LNCaP clone FGC (cell line): ENCODE measurements at regions not wholly inside any gene's neighbourhood (a gene's known extent, or its start where the extent isn't known, plus 50 kb on each side); places are given as distances from the start of the nearest gene placed in this dataset.

Experiments used
- DNase-seq: peaks from one replicate; pipeline ENCODE4 v3.0.0-alpha.2; 2011; ENCODE audit warnings: low read depth
- H3K4me3 ChIP-seq: 2 replicates; pipeline ENCODE4 v1.5.1; 2011; ENCODE audit warnings: mild to moderate bottlenecking, low read depth, low read length, control low read depth
- TF ChIP-seq, protein P1 (sequence below): IDR thresholded peaks from 2 replicates; pipeline ENCODE4 v1.5.1; 2012; ENCODE audit warnings: mild to moderate bottlenecking; ENCODE audit not compliant: control insufficient read depth, insufficient read depth; ENCODE audit errors: extremely low read depth

DNA sequence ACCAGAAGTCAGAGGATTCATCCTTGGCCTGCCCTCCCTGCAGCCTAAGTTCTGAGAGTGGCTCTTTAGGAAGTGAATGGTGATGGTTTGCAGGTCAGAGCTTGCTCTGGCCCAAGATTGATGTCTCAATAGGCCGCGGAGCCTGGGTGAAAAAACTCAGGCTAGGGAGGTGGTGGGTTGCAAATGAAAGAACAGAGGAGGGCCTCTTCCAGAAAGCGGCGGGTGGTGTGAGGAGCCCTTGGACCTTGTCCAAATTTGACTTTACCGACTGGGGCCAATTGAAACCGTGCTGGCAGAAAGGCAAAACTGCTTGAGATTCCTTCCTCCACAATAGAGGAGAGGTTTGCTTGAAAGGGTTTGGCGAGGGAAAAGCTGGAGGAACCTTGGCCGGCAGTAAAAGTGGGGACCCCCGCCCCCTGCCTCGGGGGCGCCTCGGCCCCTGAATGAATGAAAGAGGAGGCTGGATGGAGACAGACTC, 331.3 kb downstream of the SEC14L1 start:
- TF ChIP-seq, protein P1, sequence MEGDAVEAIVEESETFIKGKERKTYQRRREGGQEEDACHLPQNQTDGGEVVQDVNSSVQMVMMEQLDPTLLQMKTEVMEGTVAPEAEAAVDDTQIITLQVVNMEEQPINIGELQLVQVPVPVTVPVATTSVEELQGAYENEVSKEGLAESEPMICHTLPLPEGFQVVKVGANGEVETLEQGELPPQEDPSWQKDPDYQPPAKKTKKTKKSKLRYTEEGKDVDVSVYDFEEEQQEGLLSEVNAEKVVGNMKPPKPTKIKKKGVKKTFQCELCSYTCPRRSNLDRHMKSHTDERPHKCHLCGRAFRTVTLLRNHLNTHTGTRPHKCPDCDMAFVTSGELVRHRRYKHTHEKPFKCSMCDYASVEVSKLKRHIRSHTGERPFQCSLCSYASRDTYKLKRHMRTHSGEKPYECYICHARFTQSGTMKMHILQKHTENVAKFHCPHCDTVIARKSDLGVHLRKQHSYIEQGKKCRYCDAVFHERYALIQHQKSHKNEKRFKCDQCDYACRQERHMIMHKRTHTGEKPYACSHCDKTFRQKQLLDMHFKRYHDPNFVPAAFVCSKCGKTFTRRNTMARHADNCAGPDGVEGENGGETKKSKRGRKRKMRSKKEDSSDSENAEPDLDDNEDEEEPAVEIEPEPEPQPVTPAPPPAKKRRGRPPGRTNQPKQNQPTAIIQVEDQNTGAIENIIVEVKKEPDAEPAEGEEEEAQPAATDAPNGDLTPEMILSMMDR = no peak
- H3K4me3 ChIP-seq = no peak overlapping the region
- no peak for DNase-seq

DNA sequence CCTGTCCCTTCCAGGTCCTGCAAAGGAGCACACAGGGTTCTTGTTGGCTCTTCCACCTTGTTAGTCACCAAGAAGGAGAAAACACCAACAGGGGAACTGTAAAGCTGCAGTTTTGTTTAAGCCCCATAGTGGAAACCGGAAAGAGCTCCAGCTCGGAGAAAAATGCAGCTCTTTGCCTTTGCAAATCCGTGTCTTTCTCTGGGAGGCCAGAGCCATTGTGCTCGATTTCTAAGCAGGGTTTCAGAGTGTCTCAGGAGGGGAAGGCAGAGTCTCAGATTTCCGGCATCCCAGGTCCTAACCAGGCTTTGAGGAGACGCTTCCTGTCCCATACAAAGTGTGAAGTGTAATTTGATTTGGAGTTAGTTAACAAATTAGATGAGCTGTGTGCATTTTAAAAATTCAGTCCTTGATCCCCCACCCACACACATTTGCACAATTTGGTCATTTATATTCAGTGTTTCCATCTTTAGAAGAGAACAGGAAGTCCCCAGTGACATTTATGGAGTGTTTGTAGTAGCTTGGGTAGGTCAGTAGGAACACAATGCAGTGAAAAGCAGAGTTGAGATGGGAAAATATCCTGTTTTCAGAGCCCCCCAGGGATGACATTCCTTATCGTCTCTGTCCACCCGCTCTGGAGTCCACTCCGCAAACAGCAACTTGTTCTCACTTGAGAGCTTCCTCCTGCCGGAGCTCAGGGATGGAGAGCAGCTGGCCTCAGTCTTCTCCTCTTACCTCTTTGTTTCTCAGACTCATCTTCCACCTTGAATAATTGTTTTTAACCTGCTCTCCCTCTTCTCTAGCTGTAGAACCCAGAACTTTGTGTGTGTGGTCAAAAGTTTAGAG, 331.9 kb downstream of the SEC14L1 start:
- TF ChIP-seq, protein P1 = no peak
- H3K4me3 ChIP-seq = no peak overlapping the region
- no peak for DNase-seq

DNA sequence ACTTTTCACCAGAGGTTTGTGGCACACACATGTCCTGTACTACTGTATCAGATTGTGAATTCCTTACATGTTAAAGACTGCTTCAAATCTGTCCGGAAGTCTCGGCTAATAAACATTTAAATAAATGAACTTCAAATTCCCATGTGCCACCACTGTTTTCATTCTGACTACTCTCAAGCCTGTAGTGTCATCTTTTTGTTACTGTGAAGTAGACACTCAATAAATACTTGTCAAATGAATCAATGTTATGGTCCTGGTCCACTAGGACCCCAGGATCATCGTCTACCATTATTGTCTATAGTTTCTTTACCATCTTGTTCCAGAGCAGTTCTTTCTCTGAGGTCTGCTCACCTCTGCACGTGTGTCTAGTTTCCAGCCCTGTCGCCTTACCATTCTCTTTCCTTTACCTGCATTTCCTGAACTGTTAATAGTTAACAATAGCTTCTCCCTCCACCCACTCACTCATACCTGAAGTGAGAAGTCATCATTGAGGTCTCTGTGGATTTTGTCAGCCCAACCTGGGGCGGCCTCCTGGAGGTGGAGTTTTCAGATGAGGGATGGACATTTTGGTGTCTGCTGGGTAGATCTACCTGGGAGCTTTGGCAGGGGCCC, 333.0 kb downstream of the SEC14L1 start:
- no peak overlapping the region for H3K4me3 ChIP-seq
- no peak for DNase-seq
- TF ChIP-seq, protein P1 = no peak

DNA sequence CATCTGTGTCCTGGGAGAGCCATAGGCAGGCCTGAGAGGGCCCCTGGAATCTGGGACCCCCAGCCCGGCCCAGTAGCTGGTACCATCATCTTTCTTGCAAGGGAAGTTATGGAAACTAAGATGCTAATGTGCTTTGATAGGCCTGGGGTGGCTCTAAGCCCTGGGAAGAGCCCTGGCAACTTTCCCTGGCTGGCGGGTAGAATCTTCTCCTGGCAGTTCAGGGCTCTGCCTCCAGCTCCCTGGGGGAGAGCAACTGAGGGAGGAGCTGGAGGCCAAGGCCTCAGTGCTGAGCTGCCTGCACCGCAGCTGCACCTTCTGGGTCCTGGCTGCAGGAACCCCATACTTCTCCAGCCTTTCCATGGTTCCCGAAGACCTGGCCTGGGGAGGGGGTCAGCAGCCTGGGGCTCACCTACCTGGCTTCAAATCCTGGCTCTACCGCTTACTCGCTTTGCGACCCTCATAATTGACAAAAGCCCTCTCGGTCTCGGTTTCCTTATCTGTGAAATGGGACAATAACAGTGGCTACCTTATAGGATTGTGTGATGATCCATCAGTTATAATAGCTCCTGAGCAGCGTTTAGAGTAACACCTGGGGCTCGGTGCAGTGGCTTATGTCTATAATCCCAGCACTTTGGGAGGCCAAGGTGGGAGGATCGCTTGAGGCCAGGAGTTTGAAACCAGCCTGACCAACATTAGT, 333.7 kb downstream of the SEC14L1 start:
- DNase-seq = no peak
- H3K4me3 ChIP-seq = no peak overlapping the region
- TF ChIP-seq, protein P1 = no peak

DNA sequence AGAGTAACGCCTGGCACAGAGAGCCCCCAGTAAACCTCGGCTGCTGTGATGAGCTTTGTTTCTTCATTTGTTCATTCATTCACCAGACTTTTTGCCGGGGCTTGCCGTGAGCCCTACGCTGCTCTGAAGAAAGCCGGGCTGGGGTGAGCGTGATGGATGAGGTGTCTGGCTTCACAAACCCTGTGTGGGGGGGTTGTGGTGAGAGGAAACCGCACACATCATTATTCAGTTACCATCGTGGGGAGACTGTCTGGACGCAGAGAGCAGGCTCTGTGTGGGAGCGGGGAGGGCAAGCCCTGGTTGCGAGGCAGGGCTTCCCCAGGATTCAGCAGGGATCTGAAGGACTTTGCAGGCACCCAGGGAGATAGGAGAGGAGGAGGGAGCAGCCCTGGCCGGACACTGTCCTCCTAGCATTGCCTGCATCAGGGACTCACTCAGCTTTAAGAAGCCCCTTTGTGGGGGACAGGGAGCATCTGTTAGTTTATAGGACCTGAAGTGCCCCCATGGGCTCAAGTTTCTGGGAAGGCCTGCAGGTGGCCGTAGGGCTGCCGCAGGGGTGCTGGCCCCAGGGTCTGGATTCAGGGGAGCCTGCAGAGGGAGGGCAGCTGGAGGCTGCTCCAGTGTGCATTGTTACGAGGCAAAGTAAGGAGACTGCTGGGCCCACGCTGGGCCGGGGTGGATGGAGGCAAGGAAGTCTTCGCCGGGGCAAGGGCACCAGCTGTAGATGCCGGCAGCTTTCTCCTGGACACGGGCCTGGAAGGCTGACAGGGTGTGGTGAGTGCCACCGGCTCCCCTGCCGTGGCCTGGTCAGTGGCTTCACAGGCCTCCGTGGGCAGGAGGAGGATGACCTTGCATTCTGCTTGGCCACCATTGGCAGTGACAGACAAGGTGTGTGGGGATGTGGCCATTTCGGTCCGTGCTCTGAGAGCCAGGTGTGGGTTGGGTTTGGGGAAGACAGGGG, 334.5 kb downstream of the SEC14L1 start:
- DNase-seq = no peak
- no peak overlapping the region for H3K4me3 ChIP-seq
- TF ChIP-seq, protein P1 = no peak

DNA sequence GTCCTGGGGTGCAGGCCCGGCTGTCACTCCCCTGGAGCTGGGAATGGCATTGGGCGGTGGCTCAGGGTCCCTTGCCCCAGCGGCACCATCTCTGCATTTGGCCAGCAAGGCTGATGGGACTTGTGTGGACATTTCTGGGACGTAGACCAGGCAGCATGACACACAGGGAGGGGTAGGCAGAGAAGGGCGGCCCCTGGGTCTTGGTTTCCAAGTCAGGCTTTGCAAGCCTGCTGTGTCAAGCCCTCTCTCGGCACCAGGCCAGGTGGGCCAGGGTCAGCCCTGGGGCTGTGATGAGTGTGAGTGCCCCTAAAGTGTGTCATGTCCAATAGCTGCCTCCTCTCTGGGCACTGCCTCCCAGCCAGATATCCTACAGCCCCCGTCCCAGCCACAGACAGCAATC, 335.2 kb downstream of the SEC14L1 start:
- no peak for DNase-seq
- TF ChIP-seq, protein P1 = no peak

More for the DNA sequence above, 335.2 kb downstream of the SEC14L1 start:
- H3K4me3 ChIP-seq = no peak overlapping the region
